HepG2 (cell line): ENCODE measurements at regions not wholly inside any gene's neighbourhood (a gene's known extent, or its start where the extent isn't known, plus 50 kb on each side); places are given as distances from the start of the nearest gene placed in this dataset.

Experiments used
- ATAC-seq: fragments of 200-7000 bp; cut with Tn5 transposase; 3 replicates; pipeline ENCODE4 v1.9.1; 2020; ENCODE audit warnings: mild to moderate bottlenecking, moderate library complexity
- BruUV-seq: library from RNA; stranded (reverse); fragments of 400-500 nt; replicated peaks from 2 replicates; lab custom pipeline; 2021; lab: Mats Ljungman, UMichigan
- CTCF ChIA-PET: fragments of 300-600 bp; formaldehyde crosslinking; extraction: SDS; loops from one replicate; lab custom pipeline; 2021; ENCODE audit warnings: low total read pairs, inconsistent platforms, low intra/inter-chr PET ratio; lab: Yijun Ruan, JAX
- POLR2A ChIA-PET: fragments of 350-600 bp; sonication (Branson Sonifier 250); formaldehyde crosslinking; loops from one replicate; lab custom pipeline; 2020; ENCODE audit warnings: antibody characterized with exemption, inconsistent platforms; lab: Yijun Ruan, JAX
- DNase-seq: peaks from one replicate; pipeline ENCODE4 v3.0.0-alpha.2; 2015; ENCODE audit warnings: low spot score
- FAIRE-seq: peaks from 3 replicates; lab custom pipeline; 2011; peaks lifted over from hg19 to GRCh38; lab: Jason Lieb, UNC
- H2AFZ ChIP-seq: one replicate; pipeline ENCODE4 v1.6.1; 2011; ENCODE audit warnings: low read length, inconsistent platforms
- H3K27ac ChIP-seq: fragments of 300-600 bp; 3 replicates; pipeline ENCODE4 v1.8.0; 2011; ENCODE audit warnings: mixed run types, mild to moderate bottlenecking, mixed read lengths, low read length, inconsistent platforms; ENCODE audit not compliant: insufficient read depth; ENCODE audit errors: extremely low read length
- H3K27me3 ChIP-seq, 2 experiments: fragments of 200-600 bp in 1 of 2; 2 replicates in 1 of 2; 3 replicates in 1 of 2; pipeline versions ENCODE4 v1.6.0 to v1.8.0; 2011; ENCODE audit warnings: low read length in 2 of 2, mild to moderate bottlenecking in 2 of 2, moderate library complexity in 2 of 2, inconsistent platforms in 1 of 2; ENCODE audit not compliant: insufficient read depth in 2 of 2, control insufficient read depth in 1 of 2
- H3K36me3 ChIP-seq, 2 experiments: fragments of 200-600 bp in 1 of 2; replicated peaks in 1 of 2; 2 replicates in 1 of 2; 3 replicates in 1 of 2; pipeline versions ENCODE4 v1.5.1 to v1.8.0; 2011; ENCODE audit warnings: low read length in 2 of 2, inconsistent platforms in 1 of 2; ENCODE audit not compliant: insufficient read depth in 2 of 2, control insufficient read depth in 1 of 2
- H3K4me1 ChIP-seq: 2 replicates; pipeline ENCODE4 v1.5.1; 2012; ENCODE audit warnings: low read length, inconsistent platforms; ENCODE audit not compliant: insufficient read depth
- H3K4me2 ChIP-seq: 2 replicates; pipeline ENCODE4 v1.6.0; 2011; ENCODE audit warnings: low read depth, low read length, inconsistent platforms
- H3K4me3 ChIP-seq, 3 experiments: fragments of 200-600 bp in 1 of 3; sonication (generic), shearing (Covaris generic) in 1 of 3; replicated peaks in 1 of 3; 2 replicates each; pipeline ENCODE4 v1.5.1; 2011 to 2016; ENCODE audit warnings: low read length in 3 of 3, inconsistent platforms in 2 of 3, low read depth in 2 of 3, mild to moderate bottlenecking in 2 of 3, control low read depth in 1 of 3, mixed read lengths in 1 of 3; ENCODE audit not compliant: insufficient read depth in 1 of 3
- H3K79me2 ChIP-seq: one replicate; pipeline ENCODE4 v1.6.1; 2011; ENCODE audit warnings: low read length, inconsistent platforms; ENCODE audit not compliant: insufficient read depth
- H3K9ac ChIP-seq: 2 replicates; pipeline ENCODE4 v1.6.0; 2011; ENCODE audit warnings: mild to moderate bottlenecking, low read depth, low read length, inconsistent platforms; ENCODE audit not compliant: insufficient read depth
- H3K9me3 ChIP-seq: 2 replicates; pipeline ENCODE4 v1.5.1; 2012; ENCODE audit warnings: mild to moderate bottlenecking, low read length
- H4K20me1 ChIP-seq: 2 replicates; pipeline ENCODE4 v1.6.0; 2011; ENCODE audit warnings: inconsistent platforms, mild to moderate bottlenecking, low read length, moderate library complexity; ENCODE audit not compliant: insufficient read depth
- CCAR2 ChIP-seq: fragments of 200-400 bp; formaldehyde crosslinking; optimal IDR thresholded peaks from 2 replicates; pipeline ENCODE3; 2018; ENCODE audit warnings: low read depth, mild to moderate bottlenecking, low read length, moderate library complexity
- HNF1B ChIP-seq: sonication (generic); formaldehyde crosslinking; IDR thresholded peaks from 2 replicates; pipeline ENCODE4 v1.5.1; 2020; ENCODE audit warnings: mild to moderate bottlenecking, moderate library complexity, missing genetic modification reagents
- KLF12 ChIP-seq: sonication (generic); formaldehyde crosslinking; IDR thresholded peaks from 2 replicates; pipeline ENCODE4 v1.4.0; 2020; ENCODE audit warnings: missing genetic modification reagents, borderline replicate concordance
- POGZ ChIP-seq: sonication (generic); formaldehyde crosslinking; IDR thresholded peaks from 2 replicates; pipeline ENCODE4 v1.4.0; 2020; ENCODE audit warnings: mild to moderate bottlenecking, missing genetic modification reagents
- RARG ChIP-seq: sonication (generic); formaldehyde crosslinking; IDR thresholded peaks from 2 replicates; pipeline ENCODE4 v1.4.0; 2020; ENCODE audit warnings: low read depth, mild to moderate bottlenecking, missing genetic modification reagents
- ZNF784 ChIP-seq: sonication (generic); formaldehyde crosslinking; IDR thresholded peaks from 2 replicates; pipeline ENCODE4 v1.5.1; 2020; ENCODE audit warnings: missing genetic modification reagents, mild to moderate bottlenecking, borderline replicate concordance
- WGBS: methylation state at CpG from one replicate; pipeline ENCODE4 v1.1.6; 2017; ENCODE audit warnings: low lambda C conversion rate; 5-methylcytosine and 5-hydroxymethylcytosine counted together
- in situ Hi-C: cut with HindIII; loops from 2 replicates; pipeline ENCODE4 v1.10.0; 2017; ENCODE audit warnings: low pct_unique_long_range_greater_than_20kb; ENCODE audit not compliant: extremely low pct_ligation_motif_present
- intact Hi-C: fragments of 100-400 bp; cut with micrococcal nuclease; formaldehyde crosslinking; loops from one replicate; pipeline ENCODE4 v1.10.0; 2022; ENCODE audit not compliant: unreplicated experiment
- TF ChIP-seq, protein P1 (sequence below): sonication (generic); formaldehyde crosslinking; IDR thresholded peaks from 2 replicates; pipeline ENCODE4 v1.5.0; 2020; ENCODE audit warnings: mild to moderate bottlenecking, missing genetic modification reagents
- TF ChIP-seq, protein P2 (sequence below): sonication (generic); formaldehyde crosslinking; IDR thresholded peaks from 2 replicates; pipeline ENCODE4 v1.4.0; 2020; ENCODE audit warnings: mild to moderate bottlenecking, missing genetic modification reagents
- TF ChIP-seq, protein P3 (sequence below): sonication (generic); formaldehyde crosslinking; conservative IDR thresholded peaks from 2 replicates; pipeline ENCODE4 v1.8.1; 2023; ENCODE audit warnings: missing genetic modification reagents

DNA sequence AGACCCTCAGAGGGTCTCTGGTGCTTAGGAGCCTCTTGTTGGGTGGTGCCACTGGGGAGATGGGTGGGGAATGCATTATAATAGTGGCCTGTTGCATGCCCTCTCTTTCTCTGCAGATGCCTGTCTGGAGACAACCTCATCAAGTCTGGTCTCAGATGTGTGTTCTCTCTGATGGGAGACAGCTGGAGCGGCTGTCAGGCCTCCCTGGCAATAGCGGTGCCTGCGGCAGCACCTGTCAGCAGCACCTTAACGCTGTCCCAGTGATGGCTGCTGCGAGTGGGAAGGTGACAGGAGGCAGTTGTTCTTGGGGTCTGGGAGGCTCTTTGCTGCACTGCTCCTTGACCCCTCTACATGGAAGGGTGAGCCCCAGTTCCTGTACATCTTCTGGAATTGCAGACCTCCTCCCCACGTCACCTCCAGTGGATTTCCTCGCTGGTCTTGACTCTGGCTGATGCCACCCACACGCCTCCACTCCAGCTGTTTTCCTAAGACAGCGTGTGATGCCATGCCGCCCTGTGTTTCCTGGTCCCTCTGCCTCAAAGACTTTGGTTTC lies 63.3 kb upstream of the BLCAP start:
- intact Hi-C loops (no loop called here), in situ Hi-C loops (no loop called here)
- Histone ChIP-seq H3K79me2 (no peaks in the 10 kb centered on the region), H3K36me3 (no peaks in the 10 kb centered on the region), H3K9ac (no peak overlapping the region), H3K27ac (no peak overlapping the region), H3K9me3 (no peaks in the 10 kb centered on the region), H3K4me3 (no peak overlapping the region), H2AFZ (no peak overlapping the region), H3K4me2 (no peak overlapping the region), H4K20me1 (no peaks in the 10 kb centered on the region), H3K27me3 (peaks cover 0 to 17% of the 10 kb centered on the region in 2 experiments; a peak in 3 of 5 replicates), H3K4me1 (no peaks in the 10 kb centered on the region)
- ChIA-PET CTCF (no interaction called here), POLR2A (no interaction called here)
- no peak for DNase-seq
- no peak for FAIRE-seq
- ATAC-seq = peak; percentile 46
- no TSS peak for BruUV-seq
- 25% methylated on average over 10 of the region's 10 CpGs for WGBS
- no peak for TF ChIP-seq ZNF784 (CRISPR knock-in tag)
- TF ChIP-seq RARG = no peak
- no peak for TF ChIP-seq POGZ (CRISPR knock-in tag)
- no peak for TF ChIP-seq HNF1B (CRISPR knock-in tag)
- TF ChIP-seq, protein P1, sequence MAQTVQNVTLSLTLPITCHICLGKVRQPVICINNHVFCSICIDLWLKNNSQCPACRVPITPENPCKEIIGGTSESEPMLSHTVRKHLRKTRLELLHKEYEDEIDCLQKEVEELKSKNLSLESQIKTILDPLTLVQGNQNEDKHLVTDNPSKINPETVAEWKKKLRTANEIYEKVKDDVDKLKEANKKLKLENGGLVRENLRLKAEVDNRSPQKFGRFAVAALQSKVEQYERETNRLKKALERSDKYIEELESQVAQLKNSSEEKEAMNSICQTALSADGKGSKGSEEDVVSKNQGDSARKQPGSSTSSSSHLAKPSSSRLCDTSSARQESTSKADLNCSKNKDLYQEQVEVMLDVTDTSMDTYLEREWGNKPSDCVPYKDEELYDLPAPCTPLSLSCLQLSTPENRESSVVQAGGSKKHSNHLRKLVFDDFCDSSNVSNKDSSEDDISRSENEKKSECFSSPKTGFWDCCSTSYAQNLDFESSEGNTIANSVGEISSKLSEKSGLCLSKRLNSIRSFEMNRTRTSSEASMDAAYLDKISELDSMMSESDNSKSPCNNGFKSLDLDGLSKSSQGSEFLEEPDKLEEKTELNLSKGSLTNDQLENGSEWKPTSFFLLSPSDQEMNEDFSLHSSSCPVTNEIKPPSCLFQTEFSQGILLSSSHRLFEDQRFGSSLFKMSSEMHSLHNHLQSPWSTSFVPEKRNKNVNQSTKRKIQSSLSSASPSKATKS (CRISPR knock-in tag) = no peak
- no peak for TF ChIP-seq KLF12 (CRISPR knock-in tag)
- TF ChIP-seq, protein P2, sequence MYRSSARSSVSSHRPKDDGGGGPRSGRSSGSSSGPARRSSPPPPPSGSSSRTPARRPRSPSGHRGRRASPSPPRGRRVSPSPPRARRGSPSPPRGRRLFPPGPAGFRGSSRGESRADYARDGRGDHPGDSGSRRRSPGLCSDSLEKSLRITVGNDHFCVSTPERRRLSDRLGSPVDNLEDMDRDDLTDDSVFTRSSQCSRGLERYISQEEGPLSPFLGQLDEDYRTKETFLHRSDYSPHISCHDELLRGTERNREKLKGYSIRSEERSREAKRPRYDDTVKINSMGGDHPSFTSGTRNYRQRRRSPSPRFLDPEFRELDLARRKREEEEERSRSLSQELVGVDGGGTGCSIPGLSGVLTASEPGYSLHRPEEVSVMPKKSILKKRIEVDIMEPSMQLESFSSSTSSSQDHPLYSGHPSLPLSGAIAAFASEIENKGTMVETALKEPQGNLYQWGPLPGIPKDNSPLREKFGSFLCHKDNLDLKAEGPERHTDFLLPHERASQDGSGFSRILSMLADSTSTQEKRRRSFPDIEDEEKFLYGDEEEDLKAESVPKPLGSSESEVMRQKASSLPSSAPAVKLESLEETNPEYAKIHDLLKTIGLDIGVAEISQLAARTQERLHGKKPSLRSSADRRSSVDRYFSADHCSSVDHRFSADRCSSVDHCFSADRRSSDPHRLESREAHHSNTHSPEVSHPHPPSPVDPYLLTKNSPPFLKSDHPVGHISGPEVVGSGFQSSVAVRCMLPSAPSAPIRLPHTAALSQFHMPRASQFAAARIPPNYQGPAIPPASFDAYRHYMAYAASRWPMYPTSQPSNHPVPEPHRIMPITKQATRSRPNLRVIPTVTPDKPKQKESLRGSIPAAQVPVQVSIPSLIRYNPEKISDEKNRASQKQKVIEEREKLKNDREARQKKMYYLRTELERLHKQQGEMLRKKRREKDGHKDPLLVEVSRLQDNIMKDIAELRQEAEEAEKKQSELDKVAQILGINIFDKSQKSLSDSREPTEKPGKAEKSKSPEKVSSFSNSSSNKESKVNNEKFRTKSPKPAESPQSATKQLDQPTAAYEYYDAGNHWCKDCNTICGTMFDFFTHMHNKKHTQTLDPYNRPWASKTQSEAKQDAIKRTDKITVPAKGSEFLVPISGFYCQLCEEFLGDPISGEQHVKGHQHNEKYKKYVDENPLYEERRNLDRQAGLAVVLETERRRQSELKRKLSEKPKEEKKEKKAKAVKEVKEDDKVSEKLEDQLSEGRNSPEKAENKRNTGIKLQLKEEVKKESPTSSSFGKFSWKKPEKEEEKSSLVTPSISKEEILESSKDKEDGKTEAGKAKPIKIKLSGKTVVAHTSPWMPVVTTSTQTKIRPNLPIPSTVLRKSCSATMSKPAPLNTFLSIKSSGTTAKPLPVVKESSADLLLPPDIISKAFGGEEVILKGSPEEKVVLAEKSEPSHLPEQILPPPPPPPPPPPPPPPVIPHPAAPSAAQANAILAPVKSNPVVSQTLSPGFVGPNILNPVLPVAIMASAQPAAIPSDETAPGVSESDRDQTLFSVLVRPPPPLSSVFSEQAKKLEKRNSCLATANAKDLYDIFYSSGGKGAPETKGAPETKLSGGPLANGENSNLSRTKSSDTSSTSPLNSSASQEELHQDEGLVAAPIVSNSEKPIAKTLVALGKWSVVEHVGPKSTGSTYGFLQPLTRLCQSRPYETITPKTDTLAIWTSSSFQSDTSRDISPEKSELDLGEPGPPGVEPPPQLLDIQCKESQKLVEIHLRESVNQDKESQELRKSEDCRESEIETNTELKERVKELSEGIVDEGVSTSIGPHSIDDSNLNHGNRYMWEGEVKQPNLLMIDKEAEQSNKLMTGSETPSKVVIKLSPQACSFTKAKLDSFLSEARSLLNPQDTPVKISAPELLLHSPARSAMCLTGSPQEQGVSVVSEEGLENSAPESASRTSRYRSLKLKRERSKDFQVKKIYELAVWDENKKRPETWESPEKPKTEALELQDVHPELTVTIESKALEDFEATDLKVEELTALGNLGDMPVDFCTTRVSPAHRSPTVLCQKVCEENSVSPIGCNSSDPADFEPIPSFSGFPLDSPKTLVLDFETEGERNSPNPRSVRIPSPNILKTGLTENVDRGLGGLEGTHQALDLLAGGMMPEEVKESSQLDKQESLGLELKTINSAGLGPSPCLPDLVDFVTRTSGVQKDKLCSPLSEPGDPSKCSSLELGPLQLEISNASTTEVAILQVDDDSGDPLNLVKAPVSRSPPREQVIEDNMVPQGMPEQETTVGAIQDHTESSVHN (CRISPR knock-in tag) = no peak
- TF ChIP-seq, protein P3, sequence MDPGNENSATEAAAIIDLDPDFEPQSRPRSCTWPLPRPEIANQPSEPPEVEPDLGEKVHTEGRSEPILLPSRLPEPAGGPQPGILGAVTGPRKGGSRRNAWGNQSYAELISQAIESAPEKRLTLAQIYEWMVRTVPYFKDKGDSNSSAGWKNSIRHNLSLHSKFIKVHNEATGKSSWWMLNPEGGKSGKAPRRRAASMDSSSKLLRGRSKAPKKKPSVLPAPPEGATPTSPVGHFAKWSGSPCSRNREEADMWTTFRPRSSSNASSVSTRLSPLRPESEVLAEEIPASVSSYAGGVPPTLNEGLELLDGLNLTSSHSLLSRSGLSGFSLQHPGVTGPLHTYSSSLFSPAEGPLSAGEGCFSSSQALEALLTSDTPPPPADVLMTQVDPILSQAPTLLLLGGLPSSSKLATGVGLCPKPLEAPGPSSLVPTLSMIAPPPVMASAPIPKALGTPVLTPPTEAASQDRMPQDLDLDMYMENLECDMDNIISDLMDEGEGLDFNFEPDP (CRISPR knock-in tag) = no peak
- TF ChIP-seq CCAR2 = no peak
